ENCODE measurements at regions not wholly inside any gene's neighbourhood (a gene's known extent, or its start where the extent isn't known, plus 50 kb on each side); places are given as distances from the start of the nearest gene placed in this dataset.
"Not testable (repeated sequence)": the region's sequence is repeated elsewhere in the genome, so short reads cannot be mapped to it uniquely, and the experiment has no call there.

GRCh38 chr18:68219872-68220271 lies 495.0 kb downstream of the TMX3 start:
- no peak for DNase-seq

- DNase-seq, result no peak
Observed at GRCh38 chr18:68219274-68219673, 495.6 kb downstream of the TMX3 start.

- no peak for DNase-seq
Observed at GRCh38 chr18:68215931-68216330, 499.0 kb downstream of the TMX3 start.

- DNase-seq, result no peak
Observed at GRCh38 chr18:68186039-68186438, 528.9 kb downstream of the TMX3 start.

- no peak for DNase-seq
Observed at GRCh38 chr18:68181956-68182355, 533.0 kb downstream of the TMX3 start.

DNA sequence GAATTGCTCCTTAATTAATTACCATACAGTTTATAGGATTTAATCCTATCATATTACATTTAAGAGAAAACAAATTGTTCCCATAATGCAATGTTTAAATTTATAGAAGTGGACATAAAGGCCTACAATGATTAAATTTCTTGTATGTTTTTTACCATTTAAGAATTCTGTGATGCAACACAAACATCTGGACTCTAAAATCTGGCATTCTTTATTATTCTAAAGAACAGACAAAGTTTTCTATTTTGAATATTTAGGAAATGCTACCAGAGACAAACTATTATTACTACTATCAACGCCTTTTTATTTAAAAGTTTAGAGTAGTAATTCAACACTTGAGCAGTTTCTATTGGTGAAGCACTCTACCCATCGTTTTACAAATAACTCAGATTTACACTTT lies 535.1 kb downstream of the TMX3 start:
- DNase-seq, result no peak

DNA sequence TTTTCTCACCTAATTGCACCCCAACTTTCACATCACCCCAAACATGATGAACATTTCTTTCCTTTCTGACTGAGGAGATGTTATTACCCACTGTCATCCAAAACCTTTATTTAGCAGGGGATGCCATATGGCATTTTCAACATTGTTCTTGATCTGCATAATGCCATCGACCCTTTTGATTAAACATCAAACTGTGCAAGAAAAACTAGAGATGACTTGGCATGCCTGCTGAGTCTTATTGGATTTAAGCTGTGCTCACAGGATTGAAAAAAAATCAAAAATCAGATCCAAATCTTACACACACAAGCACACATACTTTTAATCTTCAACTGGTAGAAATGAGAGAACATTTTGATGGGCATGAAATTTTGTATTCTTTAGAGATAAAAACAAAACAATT lies 536.0 kb downstream of the TMX3 start:
- no peak for DNase-seq

DNA sequence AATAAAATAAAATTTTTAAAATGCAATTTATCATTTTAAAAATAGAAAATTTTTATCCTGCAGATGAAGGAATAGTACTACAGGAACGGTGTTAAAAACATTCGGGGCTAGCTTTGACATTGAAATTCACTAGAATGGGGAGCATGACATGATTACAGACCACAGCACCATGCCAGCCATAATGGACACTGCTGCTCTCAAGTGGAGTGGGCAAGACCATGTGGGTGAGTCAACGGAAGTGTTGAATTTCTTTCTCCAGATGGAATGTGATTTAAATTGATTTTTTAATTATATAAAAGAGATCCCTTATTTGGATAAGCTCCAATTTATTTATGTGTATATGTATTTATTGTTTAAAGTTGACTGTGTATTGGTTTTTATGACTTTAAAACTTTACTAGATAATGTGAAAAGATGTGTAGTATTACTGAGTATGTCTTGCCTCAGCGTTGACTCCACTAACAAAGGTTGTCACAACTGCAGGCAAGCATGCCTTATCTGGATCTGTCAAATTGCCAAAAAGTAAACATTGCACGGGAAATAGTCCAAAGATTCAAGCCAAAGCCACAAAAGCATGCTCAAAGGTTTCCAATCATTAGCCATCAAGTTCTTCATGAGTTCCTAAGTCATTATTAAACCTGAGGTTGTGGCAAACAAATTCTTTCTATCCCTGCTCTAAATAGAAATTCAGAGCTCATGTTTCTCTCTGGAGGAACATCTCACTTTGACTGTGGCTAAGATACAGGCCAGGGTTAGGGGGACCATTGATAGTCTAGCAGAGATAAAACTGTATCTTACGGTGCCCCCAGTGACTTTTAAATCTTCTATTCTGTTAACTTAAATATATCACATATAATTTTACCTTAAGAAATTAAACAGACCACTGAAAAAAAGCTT lies 536.9 kb downstream of the TMX3 start:
- no peak for DNase-seq

DNA sequence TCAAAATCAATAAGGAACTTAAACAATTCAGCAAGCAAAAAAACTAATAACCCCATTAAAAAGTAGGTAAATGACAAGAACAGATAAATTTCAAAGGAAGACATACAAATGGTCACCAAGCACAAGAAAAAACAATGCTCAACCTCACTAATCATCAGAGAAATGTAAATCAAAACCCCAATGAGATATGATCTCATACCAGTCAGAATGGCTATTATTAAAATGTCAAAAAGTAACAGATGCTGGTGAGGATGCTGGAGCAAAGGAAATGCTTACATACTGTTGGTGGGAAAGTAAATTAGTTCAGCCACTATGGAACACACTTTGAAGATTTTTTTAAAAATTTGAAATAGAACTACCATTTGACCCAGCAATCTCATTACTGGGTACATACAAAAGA lies 538.0 kb downstream of the TMX3 start:
- DNase-seq, result no peak

- DNase-seq, result no peak
Observed at GRCh38 chr18:68172842-68173549, 541.9 kb downstream of the TMX3 start.

DNA sequence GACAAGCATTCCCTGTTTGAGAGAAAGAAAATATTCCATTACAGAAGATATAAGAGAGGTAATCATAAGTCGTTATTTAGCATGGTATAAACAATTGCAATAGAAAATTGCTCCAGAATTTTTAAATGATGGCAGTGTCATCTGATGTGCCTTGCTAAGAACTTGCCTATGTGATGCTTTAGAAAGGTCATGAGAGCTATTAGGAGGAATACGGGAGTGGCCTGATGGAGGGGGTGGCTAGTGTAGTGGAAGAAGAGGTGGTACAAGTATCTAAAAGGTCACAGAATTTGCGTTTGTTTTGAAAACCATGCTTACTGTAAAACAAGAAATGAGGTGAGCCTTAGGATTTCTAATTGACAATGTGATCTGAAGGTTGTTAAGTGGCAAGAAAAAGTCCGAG lies 550.0 kb downstream of the TMX3 start:
- DNase-seq, result no peak

GRCh38 chr18:68153821-68154220 lies 561.1 kb downstream of the TMX3 start:
- not testable (repeated sequence) for DNase-seq

GRCh38 chr18:68152770-68153169 lies 562.1 kb downstream of the TMX3 start:
- DNase-seq, result peak; percentile 1

DNA sequence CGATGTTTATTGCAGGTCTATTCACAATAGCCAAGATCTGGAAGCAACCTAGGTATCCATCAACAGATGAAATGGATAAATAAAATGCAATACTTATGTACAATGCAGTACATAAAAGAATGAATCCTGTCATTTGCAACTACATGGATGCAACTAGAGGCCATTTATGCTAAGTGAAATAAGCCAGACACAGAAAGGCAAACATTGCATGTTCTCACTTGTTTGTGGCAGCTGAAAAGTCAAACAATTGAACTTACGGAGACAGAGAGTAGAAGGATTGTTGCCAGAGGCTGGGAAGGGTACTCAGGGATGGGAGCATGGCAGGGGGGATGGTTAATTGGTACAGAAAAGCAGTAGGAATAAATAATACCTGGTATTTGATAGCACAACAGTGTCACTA lies 563.9 kb downstream of the TMX3 start:
- DNase-seq, result no peak

DNA sequence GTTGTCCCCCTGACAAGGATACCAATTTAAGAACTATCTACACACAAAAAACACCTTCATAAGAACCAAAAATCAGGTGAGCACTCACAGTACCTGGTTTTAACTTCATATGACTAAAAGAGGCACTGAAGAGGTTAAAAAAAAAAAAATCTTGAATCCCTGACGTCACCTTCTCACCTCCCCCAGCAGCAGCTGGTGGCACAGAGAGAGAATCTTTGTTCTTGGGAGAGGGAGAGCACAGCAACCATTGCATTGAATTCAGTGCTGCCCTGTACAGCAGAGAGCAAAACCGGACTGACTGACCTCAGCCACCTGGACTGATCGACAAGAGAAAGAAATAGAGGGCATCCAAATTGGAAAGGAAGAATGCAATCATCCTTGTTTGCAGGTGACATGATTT lies 566.0 kb downstream of the TMX3 start:
- no peak for DNase-seq

DNA sequence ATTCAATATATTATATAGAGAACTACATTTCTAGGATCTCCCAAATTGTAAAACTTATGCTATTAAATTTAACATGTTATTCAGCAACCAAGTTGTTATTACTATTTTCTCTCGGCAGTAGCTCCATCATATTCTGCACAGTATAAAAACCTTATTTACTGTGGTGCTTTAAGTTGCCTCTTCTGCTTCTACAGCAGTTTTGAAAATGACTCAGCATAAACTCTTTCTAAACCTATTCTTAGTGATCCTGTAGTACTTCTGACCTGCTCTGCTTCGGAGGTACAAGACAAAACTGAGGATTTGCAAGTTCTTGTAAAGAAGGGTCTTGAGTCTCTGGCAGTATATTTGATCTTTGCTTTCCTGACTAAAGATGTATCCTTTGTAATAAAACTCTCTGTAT lies 567.2 kb downstream of the TMX3 start:
- no peak for DNase-seq

- DNase-seq, result no peak
Observed at GRCh38 chr18:68121826-68122225, 593.1 kb downstream of the TMX3 start.

DNA sequence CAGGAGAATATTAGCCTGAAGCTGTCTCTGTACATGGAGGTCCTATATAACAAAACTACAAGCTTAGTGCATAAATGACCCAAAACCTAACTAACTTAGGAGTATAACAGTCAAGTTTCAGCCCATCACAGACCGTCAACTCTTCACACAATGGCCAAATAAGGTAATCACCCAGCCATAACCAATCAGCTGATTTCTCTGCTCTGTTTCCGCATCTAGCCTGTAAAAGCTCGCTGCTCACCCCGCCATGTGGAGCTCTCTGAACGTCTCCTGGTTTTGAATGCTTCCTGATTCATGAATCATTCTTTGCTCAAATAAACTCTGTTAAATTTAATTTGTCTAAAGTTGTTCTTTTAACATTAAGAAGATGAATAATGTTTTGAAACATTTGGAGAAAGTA lies 593.6 kb downstream of the TMX3 start:
- no peak for DNase-seq

- no peak for DNase-seq
Observed at GRCh38 chr18:68114989-68115388, 598.5 kb upstream of the DSEL start.

DNA sequence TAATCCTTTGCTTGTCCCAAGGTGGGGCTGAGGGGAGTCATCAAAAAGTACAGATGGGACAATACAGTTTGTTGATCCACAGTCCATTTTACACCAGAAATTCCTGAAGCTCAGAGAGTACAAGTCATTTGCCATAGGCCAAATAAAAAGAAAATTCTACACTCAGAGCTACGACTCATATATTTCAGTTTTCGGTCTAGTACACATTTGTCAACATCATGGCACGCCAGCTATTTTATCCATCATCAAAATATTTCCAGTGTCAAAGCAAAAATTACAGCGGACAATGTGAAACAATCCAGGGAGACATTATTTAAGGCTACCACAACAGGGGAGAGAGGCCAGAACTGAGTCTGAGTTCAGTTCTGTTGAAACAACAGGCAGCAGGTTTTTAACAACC lies 587.5 kb upstream of the DSEL start:
- no peak for DNase-seq

DNA sequence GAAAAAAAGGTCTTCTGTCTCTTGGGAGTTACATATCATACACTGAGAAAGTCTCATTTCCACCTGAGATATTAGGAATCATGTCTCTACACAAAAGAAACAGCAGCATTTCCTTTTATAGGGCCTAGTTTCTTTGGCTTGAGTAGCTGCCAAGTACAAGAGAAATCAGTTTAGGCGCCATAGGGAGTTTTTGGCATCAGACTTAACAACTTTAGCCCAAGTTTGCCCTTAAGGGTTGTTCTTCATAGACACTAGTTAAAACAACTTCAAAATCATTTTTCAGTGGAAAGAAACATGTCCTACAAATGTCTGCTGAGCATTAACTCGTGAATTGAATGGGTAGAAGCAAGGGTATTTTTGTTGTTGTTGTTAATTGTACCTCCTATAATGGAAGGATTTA lies 587.0 kb upstream of the DSEL start:
- no peak for DNase-seq

- DNase-seq, result no peak
Observed at GRCh38 chr18:68102117-68102516, 585.6 kb upstream of the DSEL start.

DNA sequence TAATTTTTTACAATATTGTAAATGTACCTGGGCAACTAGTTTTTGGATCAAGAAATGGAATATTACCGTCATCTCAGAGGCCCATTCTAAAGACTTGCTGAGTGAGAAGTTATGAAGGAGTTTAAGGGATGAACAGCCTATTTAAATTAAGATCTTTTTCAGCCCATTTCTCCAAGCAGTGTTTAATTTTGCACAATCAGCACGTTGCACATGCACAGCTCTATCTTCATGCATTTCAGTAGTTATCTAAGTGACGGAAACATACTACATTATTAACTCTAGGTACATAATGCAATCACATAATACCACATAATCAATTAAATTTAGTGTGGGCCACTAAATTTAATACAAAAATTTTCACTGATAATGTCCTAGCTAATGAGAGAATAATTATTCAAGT lies 582.1 kb upstream of the DSEL start:
- no peak for DNase-seq

DNA sequence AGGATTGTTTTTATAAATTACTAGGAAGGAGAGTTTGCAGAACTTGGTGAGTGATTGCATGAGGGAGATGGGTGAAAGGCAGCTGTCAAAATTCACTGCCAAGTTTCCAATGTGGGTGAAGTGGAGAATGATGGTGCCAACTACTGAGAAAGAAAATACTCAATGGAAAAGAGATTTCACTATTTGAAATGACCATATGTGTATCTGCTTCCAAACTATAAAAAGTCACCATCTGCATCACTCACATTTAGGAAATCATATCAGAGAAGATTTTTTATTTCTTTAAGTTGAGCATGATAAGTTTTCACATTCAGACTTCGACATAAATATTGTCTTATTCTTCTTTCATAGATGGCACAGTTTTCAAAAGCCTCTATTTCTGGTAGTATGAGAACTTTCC lies 570.0 kb upstream of the DSEL start:
- DNase-seq, result no peak

- no peak for DNase-seq
Observed at GRCh38 chr18:68085251-68085650, 568.7 kb upstream of the DSEL start.
